ENCODE measurements at regions not wholly inside any gene's neighbourhood (a gene's known extent, or its start where the extent isn't known, plus 50 kb on each side); places are given as distances from the start of the nearest gene placed in this dataset.

DNA sequence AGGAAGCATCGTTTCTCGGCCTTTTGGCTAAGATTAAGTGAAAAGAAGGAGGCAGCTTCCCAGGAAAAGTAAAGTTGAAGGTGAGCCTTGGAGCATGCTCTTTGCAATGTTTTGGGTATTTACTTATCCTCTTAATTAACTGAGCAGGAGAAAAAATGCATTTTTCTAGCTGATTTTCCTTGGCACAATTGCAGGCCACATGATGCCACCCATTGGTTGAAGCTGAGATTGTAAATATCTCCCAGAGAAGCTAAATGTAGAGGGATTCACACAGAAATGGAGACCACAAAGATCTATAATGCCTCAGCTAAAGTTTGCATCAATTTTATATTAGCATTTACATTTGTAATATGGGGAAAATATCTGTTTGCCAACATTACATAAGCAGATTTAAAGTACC lies 294.1 kb downstream of the KCNS3 start:
- 93 to 94% methylated on average over 2 of the region's 2 CpGs for WGBS, 2 donors
- no peak overlapping the region for H3K4me3 ChIP-seq (replicated peaks in 1 of 3)
- H3K36me3 ChIP-seq: no peaks in the 10 kb centered on the region
- H3K27ac ChIP-seq: peak overlapping the region in 1 of 3 donors; percentile 10
- TF ChIP-seq, protein P1, sequence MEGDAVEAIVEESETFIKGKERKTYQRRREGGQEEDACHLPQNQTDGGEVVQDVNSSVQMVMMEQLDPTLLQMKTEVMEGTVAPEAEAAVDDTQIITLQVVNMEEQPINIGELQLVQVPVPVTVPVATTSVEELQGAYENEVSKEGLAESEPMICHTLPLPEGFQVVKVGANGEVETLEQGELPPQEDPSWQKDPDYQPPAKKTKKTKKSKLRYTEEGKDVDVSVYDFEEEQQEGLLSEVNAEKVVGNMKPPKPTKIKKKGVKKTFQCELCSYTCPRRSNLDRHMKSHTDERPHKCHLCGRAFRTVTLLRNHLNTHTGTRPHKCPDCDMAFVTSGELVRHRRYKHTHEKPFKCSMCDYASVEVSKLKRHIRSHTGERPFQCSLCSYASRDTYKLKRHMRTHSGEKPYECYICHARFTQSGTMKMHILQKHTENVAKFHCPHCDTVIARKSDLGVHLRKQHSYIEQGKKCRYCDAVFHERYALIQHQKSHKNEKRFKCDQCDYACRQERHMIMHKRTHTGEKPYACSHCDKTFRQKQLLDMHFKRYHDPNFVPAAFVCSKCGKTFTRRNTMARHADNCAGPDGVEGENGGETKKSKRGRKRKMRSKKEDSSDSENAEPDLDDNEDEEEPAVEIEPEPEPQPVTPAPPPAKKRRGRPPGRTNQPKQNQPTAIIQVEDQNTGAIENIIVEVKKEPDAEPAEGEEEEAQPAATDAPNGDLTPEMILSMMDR (IDR thresholded peaks at IDR 0.05): no peak
- TF ChIP-seq POLR2A (IDR thresholded peaks at IDR 0.05): no peak
- intact Hi-C loops (cut with DNase I): no loop called here
- H3K27me3 ChIP-seq: no peaks in the 10 kb centered on the region
- DNase-seq: no peak
- H3K9me3 ChIP-seq: no peaks in the 10 kb centered on the region
- peaks cover 7 to 26% of the 10 kb centered on the region in 2 donors for H3K4me1 ChIP-seq

DNA sequence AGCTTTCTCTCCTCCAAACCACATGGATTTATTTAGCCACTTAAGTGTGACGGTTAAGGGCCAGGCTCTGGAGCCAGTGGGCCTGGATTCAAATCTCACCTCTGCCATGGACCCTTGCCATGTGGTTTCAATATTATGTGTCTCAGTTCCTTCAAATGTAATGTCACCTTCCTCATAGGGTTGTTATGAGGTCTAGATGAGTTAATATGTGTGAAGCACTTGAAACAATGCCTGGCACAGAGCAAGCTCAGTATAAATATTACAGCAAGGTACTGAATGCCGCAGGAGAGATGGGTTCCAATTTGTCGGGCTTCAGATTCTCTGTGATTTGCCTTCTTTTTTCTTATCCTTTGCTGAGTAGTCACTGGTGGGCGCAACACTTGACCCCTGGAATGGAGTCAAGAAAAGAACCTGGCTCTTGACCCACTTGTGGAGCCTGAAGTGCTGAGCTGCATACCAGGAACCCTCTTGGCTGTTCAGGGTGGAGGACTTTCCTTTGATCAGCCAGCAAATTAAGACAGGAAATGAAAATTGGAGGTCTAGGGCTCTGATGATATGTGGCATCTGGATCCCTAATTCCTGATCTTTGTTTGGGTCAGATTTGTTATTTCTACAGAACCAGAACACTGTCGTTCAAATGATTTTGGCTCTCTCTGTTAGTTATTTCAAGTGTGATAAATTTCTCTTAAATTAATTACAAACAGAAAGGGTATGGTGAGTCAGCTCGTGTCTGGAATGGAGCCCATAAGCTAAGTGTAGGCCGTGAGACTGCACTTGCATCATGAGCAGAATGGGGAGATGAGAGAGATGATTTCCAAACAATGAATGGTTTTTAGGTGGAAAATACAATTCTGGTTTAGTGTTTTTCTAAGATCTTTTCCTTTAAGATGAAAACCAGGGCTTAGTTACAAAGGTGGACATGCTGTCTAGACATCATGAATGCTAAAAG lies 293.0 kb downstream of the KCNS3 start:
- WGBS, 2 donors: 24 to 27% methylated on average over 7 of the region's 7 CpGs
- H3K27ac ChIP-seq: peak overlapping the region in 2 of 3 donors; percentile 9 to 49
- DNase-seq: peak; percentile 51 to 70
- peaks cover 7 to 26% of the 10 kb centered on the region in 2 donors for H3K4me1 ChIP-seq
- no peak for TF ChIP-seq POLR2A (IDR thresholded peaks at IDR 0.05)
- TF ChIP-seq, protein P1 (IDR thresholded peaks at IDR 0.05): no peak
- H3K27me3 ChIP-seq: no peaks in the 10 kb centered on the region
- intact Hi-C loops (cut with DNase I): no loop called here
- H3K36me3 ChIP-seq: no peaks in the 10 kb centered on the region
- no peaks in the 10 kb centered on the region for H3K9me3 ChIP-seq
- no peak overlapping the region for H3K4me3 ChIP-seq (replicated peaks in 1 of 3)

DNA sequence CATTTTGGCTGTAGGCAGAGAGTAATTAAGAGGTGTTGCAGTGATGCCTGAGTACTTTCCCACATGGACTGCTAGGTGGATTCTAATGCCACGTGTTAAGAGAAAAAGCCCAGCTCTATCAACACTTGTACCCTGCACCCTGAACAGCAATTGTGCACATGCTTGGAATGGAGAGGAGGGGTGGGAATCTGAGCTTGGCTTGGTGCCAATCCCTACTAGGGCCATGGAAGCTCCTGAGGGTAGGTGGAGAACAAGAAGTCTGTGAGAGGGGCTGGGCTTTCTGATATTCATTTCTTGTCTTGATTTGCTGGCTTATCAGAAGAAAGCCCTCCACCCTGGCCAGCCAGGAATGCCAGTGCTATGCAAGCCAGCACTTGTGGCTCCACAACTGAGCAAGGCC lies 292.2 kb downstream of the KCNS3 start:
- WGBS, 2 donors: 48 to 62% methylated on average over 1 of the region's 1 CpG
- H3K27me3 ChIP-seq: no peaks in the 10 kb centered on the region
- intact Hi-C loops (cut with DNase I): no loop called here

DNA sequence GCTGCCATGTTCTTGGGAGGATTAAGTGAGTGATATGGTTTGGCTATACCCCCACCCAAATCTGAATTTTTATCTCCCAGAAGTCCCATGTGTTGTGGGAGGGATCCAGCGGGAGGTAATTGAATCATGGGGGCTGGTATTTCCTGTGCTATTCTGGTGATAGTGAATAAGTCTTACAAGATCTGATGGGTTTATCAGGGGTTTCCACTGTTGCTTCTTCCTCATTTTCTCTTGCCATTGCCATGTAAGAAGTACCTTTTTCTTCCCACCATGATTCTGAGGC lies 291.4 kb downstream of the KCNS3 start:
- TF ChIP-seq, protein P1 (IDR thresholded peaks at IDR 0.05): no peak
- TF ChIP-seq POLR2A (IDR thresholded peaks at IDR 0.05): no peak
- H3K4me1 ChIP-seq: peaks cover 7 to 26% of the 10 kb centered on the region in 2 donors
- intact Hi-C loops (cut with DNase I): no loop called here
- no peak for DNase-seq
- no peaks in the 10 kb centered on the region for H3K36me3 ChIP-seq
- H3K9me3 ChIP-seq: no peaks in the 10 kb centered on the region
- H3K27ac ChIP-seq: no peak overlapping the region
- no peaks in the 10 kb centered on the region for H3K27me3 ChIP-seq
- no peak overlapping the region for H3K4me3 ChIP-seq (replicated peaks in 1 of 3)
- WGBS, 2 donors: 82 to 86% methylated on average over 1 of the region's 1 CpG

More for the DNA sequence above, 292.2 kb downstream of the KCNS3 start:
- TF ChIP-seq, protein P1 (IDR thresholded peaks at IDR 0.05): no peak
- no peak for TF ChIP-seq POLR2A (IDR thresholded peaks at IDR 0.05)
- Histone ChIP-seq H3K4me3 (replicated peaks in 1 of 3) (no peak overlapping the region), H3K36me3 (no peaks in the 10 kb centered on the region), H3K4me1 (peaks cover 7 to 26% of the 10 kb centered on the region in 2 donors), H3K9me3 (no peaks in the 10 kb centered on the region), H3K27ac (peak overlapping the region in 2 of 3 donors; percentile 9 to 49)
- no peak for DNase-seq

DNA sequence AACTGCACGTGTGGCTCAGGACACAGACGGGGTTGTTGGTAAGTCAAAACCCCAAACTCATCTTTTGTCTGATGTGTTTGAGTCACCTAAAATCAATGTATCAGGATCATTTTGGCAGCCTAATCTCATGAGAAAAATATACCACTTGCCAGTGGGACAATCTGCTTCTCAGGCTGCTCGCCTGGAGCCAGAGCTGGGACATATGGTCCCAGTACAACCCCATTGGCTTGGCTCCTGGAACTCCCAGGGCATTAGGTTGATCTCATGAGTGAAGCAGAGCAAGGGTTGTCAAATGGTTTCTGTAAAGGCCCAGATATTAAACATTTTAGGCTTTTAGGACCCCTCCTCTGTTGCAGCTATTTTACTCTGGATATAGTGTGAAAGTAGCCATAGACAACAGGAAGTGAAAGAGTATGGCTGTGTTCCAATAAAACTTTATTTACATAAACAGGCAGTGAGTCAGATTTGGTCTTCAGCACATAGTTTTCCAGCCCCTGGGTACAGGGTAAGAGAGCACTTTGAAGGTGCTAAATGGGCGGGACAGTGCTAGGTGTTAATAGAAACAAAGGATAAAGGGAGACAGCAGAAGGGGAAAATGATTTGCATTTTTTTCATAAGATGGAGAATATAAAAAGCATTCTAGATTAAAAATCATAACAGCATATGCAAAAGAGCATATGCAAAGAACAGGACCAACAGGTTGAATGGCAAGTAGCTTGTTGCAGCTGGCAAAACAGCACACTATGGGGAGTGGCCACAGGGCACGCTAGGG lies 290.8 kb downstream of the KCNS3 start:
- H3K9me3 ChIP-seq: no peaks in the 10 kb centered on the region
- no peaks in the 10 kb centered on the region for H3K27me3 ChIP-seq
- H3K36me3 ChIP-seq: no peaks in the 10 kb centered on the region
- H3K4me1 ChIP-seq: peaks cover 7 to 26% of the 10 kb centered on the region in 2 donors
- intact Hi-C loops (cut with DNase I): no loop called here
- no peak overlapping the region for H3K27ac ChIP-seq
- no peak overlapping the region for H3K4me3 ChIP-seq (replicated peaks in 1 of 3)
- TF ChIP-seq, protein P1 (IDR thresholded peaks at IDR 0.05): no peak
- no peak for TF ChIP-seq POLR2A (IDR thresholded peaks at IDR 0.05)
- DNase-seq: no peak
- WGBS, 2 donors: 96% methylated on average over 5 of the region's 5 CpGs
